Endometrial microvascular endothelial cells (primary cell): ENCODE measurements at regions not wholly inside any gene's neighbourhood (a gene's known extent, or its start where the extent isn't known, plus 50 kb on each side); places are given as distances from the start of the nearest gene placed in this dataset.

Source experiments
- in situ Hi-C: cut with HindIII; loops from 2 replicates; pipeline ENCODE4 v1.10.0; 2017; ENCODE audit warnings: low sequenced_read_pairs, low pct_unique_long_range_greater_than_20kb; ENCODE audit errors: inconsistent ontology term

- in situ Hi-C loops = no loop called here
These were observed 85.0 kb downstream of the NUF2 start for GRCh38 chr1:163406772-163407171.

- in situ Hi-C loops = no loop called here
These were observed 86.5 kb downstream of the NUF2 start for GRCh38 chr1:163408262-163408661.

- in situ Hi-C loops = no loop called here
These were observed 88.6 kb downstream of the NUF2 start for GRCh38 chr1:163410073-163410999.

- in situ Hi-C loops = no loop called here
These were observed 90.5 kb downstream of the NUF2 start for GRCh38 chr1:163412221-163412620.

GRCh38 chr1:163414778-163415177 lies 93.0 kb downstream of the NUF2 start:
- in situ Hi-C loops = no loop called here

- in situ Hi-C loops = no loop called here
These were observed 99.9 kb downstream of the NUF2 start for GRCh38 chr1:163421701-163422100.

- in situ Hi-C loops = no loop called here
These were observed 101.1 kb downstream of the NUF2 start for GRCh38 chr1:163422738-163423404.

GRCh38 chr1:163426505-163427251 lies 104.9 kb downstream of the NUF2 start:
- in situ Hi-C loops = no loop called here

DNA sequence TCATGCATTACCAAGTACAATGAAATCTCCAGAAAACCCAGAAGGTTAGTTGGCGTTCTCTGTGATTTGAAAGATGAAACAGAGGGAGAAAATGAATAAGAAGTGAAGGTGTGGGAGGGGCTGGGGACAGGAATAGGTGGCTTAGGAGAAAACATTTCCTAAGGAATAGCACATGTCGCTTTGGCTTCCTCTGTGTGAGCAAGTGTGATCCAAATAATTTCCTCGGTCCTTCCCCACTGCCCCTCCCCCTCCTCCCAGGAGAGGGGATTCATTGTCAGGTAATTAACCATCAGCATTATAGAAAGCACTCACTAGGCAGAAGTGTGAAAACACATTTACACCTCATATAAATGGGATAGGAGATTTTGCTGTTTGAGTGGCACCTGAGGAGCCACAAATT lies 105.5 kb downstream of the NUF2 start:
- in situ Hi-C loops = no loop called here

DNA sequence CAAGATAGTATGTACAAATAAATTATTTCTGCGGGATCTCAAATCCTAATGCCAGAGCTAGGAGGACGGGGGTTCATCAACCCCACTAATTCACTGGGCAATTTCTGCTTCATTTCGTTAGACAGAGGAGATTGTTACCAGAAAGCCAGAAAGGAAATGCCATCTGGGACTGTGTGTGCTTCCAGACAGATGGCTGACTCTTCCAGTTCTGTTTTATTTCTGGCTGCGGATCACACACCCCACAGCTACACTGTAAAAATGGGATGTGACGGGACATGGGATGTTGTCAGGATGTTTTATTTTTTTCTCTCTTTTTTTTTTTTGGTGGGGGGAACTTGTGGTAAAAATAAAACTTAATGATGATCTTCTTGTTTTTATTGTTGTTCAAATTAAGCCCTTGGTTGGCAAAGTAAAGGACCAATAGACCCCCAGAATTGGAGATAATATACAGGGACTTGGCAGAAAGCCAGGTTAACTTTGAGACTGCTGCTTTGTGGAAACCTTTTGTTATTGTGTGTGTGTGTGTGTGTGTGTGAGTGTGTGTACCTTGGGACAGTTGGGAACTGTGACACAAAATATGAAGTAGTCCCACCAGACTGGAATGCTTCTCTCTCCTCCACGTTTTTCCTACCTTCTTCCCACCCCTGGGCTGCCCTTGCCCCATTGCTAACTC lies 114.5 kb downstream of the NUF2 start:
- in situ Hi-C loops = no loop called here

DNA sequence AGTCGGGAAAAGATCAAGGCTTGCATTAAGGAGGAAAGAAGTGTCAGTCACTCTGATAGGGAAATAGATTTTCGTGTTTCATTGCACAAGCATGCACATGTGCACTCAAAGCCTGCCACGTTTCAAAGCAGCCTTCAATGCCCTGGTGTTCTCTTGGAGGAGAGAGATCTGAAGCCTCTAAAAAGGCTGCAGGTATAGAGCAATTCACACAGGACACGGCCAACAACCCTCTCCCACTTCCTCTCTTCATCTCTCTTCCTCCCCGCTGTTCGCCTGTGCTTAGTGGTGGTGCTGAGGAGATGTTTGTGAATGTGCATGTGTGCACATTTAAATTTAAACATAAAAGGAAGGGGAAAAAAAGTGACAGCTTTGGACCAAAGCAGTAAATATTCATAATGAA lies 117.7 kb downstream of the NUF2 start:
- in situ Hi-C loops = no loop called here

GRCh38 chr1:163440090-163440489 lies 118.3 kb downstream of the NUF2 start:
- in situ Hi-C loops = no loop called here

- in situ Hi-C loops = no loop called here
These were observed 120.6 kb downstream of the NUF2 start for GRCh38 chr1:163442231-163442879.

GRCh38 chr1:163442895-163443294 lies 121.1 kb downstream of the NUF2 start:
- in situ Hi-C loops = no loop called here

- in situ Hi-C loops = no loop called here
These were observed 122.1 kb downstream of the NUF2 start for GRCh38 chr1:163443863-163444262.

- in situ Hi-C loops = no loop called here
These were observed 122.9 kb downstream of the NUF2 start for GRCh38 chr1:163444665-163445064.

GRCh38 chr1:163450986-163451385 lies 129.2 kb downstream of the NUF2 start:
- in situ Hi-C loops = no loop called here

- in situ Hi-C loops = no loop called here
These were observed 137.8 kb downstream of the NUF2 start for GRCh38 chr1:163459539-163459938.

- in situ Hi-C loops = no loop called here
These were observed 145.5 kb downstream of the NUF2 start for GRCh38 chr1:163467289-163467688.
